GM23248 (cell line): ENCODE measurements at regions not wholly inside any gene's neighbourhood (a gene's known extent, or its start where the extent isn't known, plus 50 kb on each side); places are given as distances from the start of the nearest gene placed in this dataset.

ENCODE experiments used
- DNase-seq: peaks from one replicate; pipeline ENCODE4 v3.0.0-alpha.2; 2015
- H2AFZ ChIP-seq: fragments of 200-600 bp; sonication (generic); 2 replicates; pipeline ENCODE4 v1.6.1; 2016; ENCODE audit warnings: antibody characterized with exemption
- H3F3A ChIP-seq: fragments of 200-600 bp; sonication (generic); 2 replicates; pipeline ENCODE4 v1.6.1; 2016; ENCODE audit warnings: mild to moderate bottlenecking, antibody characterized with exemption, mixed run types; ENCODE audit not compliant: insufficient read depth
- H3K27ac ChIP-seq: fragments of 200-600 bp; sonication (generic); 2 replicates; pipeline ENCODE4 v1.5.1; 2016; ENCODE audit warnings: mild to moderate bottlenecking
- H3K27me3 ChIP-seq: fragments of 200-600 bp; sonication (generic); replicated peaks from 2 replicates; pipeline ENCODE4 v1.6.1; 2016; ENCODE audit warnings: mild to moderate bottlenecking; ENCODE audit not compliant: insufficient read depth
- H3K36me3 ChIP-seq: fragments of 200-600 bp; sonication (generic); 2 replicates; pipeline ENCODE4 v1.6.1; 2016; ENCODE audit warnings: low read depth, mild to moderate bottlenecking
- H3K4me1 ChIP-seq: fragments of 200-600 bp; sonication (generic); 2 replicates; pipeline ENCODE4 v1.6.1; 2016; ENCODE audit warnings: mild to moderate bottlenecking; ENCODE audit not compliant: insufficient read depth
- H3K4me2 ChIP-seq: fragments of 200-600 bp; sonication (generic); one replicate; pipeline ENCODE4 v1.6.1; 2016; ENCODE audit warnings: mild to moderate bottlenecking; ENCODE audit not compliant: unreplicated experiment
- H3K4me3 ChIP-seq: fragments of 200-600 bp; sonication (generic); 2 replicates; pipeline ENCODE4 v1.5.1; 2016; ENCODE audit warnings: mild to moderate bottlenecking
- H3K79me2 ChIP-seq: fragments of 200-600 bp; sonication (generic); 2 replicates; pipeline ENCODE4 v1.6.1; 2016; ENCODE audit warnings: mild to moderate bottlenecking; ENCODE audit not compliant: insufficient read depth
- H3K9ac ChIP-seq: fragments of 200-600 bp; sonication (generic); 2 replicates; pipeline ENCODE4 v1.6.1; 2016; ENCODE audit warnings: mild to moderate bottlenecking
- H3K9me2 ChIP-seq: fragments of 200-600 bp; sonication (generic); 2 replicates; pipeline ENCODE4 v1.6.1; 2016; ENCODE audit warnings: mixed run types, mild to moderate bottlenecking, moderate library complexity; ENCODE audit not compliant: insufficient read depth
- H3K9me3 ChIP-seq: fragments of 200-600 bp; sonication (generic); one replicate; pipeline ENCODE4 v1.6.1; 2017; ENCODE audit warnings: low read depth
- H4K20me1 ChIP-seq: fragments of 200-600 bp; sonication (generic); 2 replicates; pipeline ENCODE4 v1.6.0; 2016; ENCODE audit not compliant: insufficient read depth
- EZH2 ChIP-seq: fragments of 200-600 bp; sonication (generic); IDR thresholded peaks from 2 replicates; pipeline ENCODE4 v1.6.1; 2018; ENCODE audit warnings: antibody characterized with exemption, mild to moderate bottlenecking; ENCODE audit not compliant: insufficient read depth, poor library complexity, severe bottlenecking
- EZH2phosphoT487 ChIP-seq: fragments of 200-600 bp; sonication (generic); IDR thresholded peaks from 2 replicates; pipeline ENCODE4 v1.6.1; 2018; ENCODE audit warnings: antibody characterized with exemption, moderate library complexity, mild to moderate bottlenecking, low read depth; ENCODE audit not compliant: insufficient read depth
- WGBS, 2 experiments: methylation state at CpG; one replicate each; pipeline ENCODE4 v1.1.6; 2015 to 2017; ENCODE audit warnings: low lambda C conversion rate in 2 of 2, low coverage in 1 of 2; ENCODE audit errors: missing lambda C conversion rate in 2 of 2; 5-methylcytosine and 5-hydroxymethylcytosine counted together
- in situ Hi-C: fragments of 300-500 bp; cut with MboI; formaldehyde crosslinking; loops from 2 replicates; pipeline ENCODE4 v1.15.0; 2020

- DNase-seq: no peak
Observed at GRCh38 chr1:117798550-117798949, 130.9 kb downstream of the GDAP2 start.

GRCh38 chr1:117802531-117803257 is 126.7 kb downstream of the GDAP2 start:
- Histone ChIP-seq H3F3A (no peaks in the 10 kb centered on the region), H3K4me3 (no peak overlapping the region), H3K36me3 (no peaks in the 10 kb centered on the region), H3K9me2 (no peaks in the 10 kb centered on the region), H3K4me2 (peak overlapping the region; percentile 3), H3K79me2 (no peaks in the 10 kb centered on the region), H3K4me1 (0 out of 2 replicates have a peak, but pooled peaks cover 16% of the 10 kb centered on the region), H3K27ac (no peak overlapping the region), H3K9me3 (no peaks in the 10 kb centered on the region), H3K27me3 (no peaks in the 10 kb centered on the region), H2AFZ (no peak overlapping the region), H4K20me1 (no peaks in the 10 kb centered on the region), H3K9ac (no peak overlapping the region)
- no peak for TF ChIP-seq EZH2
- no peak for TF ChIP-seq EZH2phosphoT487
- 41% methylated on average over 6 of the region's 6 CpGs for WGBS, 2 experiments
- in situ Hi-C loops: no loop called here
- peak; percentile 55 for DNase-seq

More at GRCh38 chr1:117798550-117798949, 130.9 kb downstream of the GDAP2 start:
- H2AFZ ChIP-seq: no peak overlapping the region
- peaks cover 38% of the 10 kb centered on the region for H3K4me1 ChIP-seq
- H3K9me3 ChIP-seq: no peaks in the 10 kb centered on the region
- H3K27ac ChIP-seq: no peak overlapping the region
- no peaks in the 10 kb centered on the region for H3K27me3 ChIP-seq
- H4K20me1 ChIP-seq: no peaks in the 10 kb centered on the region
- H3K9me2 ChIP-seq: no peaks in the 10 kb centered on the region
- TF ChIP-seq EZH2: no peak
- no peak for TF ChIP-seq EZH2phosphoT487
- H3F3A ChIP-seq: peaks cover 16% of the 10 kb centered on the region
- H3K79me2 ChIP-seq: no peaks in the 10 kb centered on the region
- no peak overlapping the region for H3K9ac ChIP-seq
- 76 to 78% methylated on average over 4 of the region's 4 CpGs for WGBS, 2 experiments
- no peaks in the 10 kb centered on the region for H3K36me3 ChIP-seq
- H3K4me3 ChIP-seq: no peak overlapping the region
- H3K4me2 ChIP-seq: no peak overlapping the region
- in situ Hi-C loops: no loop called here

- Histone ChIP-seq H4K20me1 (no peaks in the 10 kb centered on the region), H3K9ac (no peak overlapping the region), H3K4me2 (no peak overlapping the region), H3K27ac (no peak overlapping the region), H3K4me3 (no peak overlapping the region), H3K9me2 (no peaks in the 10 kb centered on the region), H3K36me3 (no peaks in the 10 kb centered on the region), H3K4me1 (0 out of 2 replicates have a peak, but pooled peaks cover 16% of the 10 kb centered on the region), H2AFZ (no peak overlapping the region), H3F3A (no peaks in the 10 kb centered on the region), H3K79me2 (no peaks in the 10 kb centered on the region), H3K9me3 (no peaks in the 10 kb centered on the region), H3K27me3 (no peaks in the 10 kb centered on the region)
- peak; percentile 52 for DNase-seq
- TF ChIP-seq EZH2 (no peak), EZH2phosphoT487 (no peak)
- 33 to 38% methylated on average over 1 of the region's 1 CpG for WGBS, 2 experiments
- in situ Hi-C loops: no loop called here
Observed at GRCh38 chr1:117803318-117803717, 126.1 kb downstream of the GDAP2 start.

- Histone ChIP-seq H3F3A (0 out of 2 replicates have a peak, but pooled peaks cover 3% of the 10 kb centered on the region), H3K9ac (no peak overlapping the region), H2AFZ (0 out of 2 replicates have a peak overlapping the region, but pooled peaks have one; percentile 32), H3K4me1 (peaks cover 20% of the 10 kb centered on the region), H3K79me2 (no peaks in the 10 kb centered on the region), H4K20me1 (no peaks in the 10 kb centered on the region), H3K9me2 (no peaks in the 10 kb centered on the region), H3K4me3 (no peak overlapping the region), H3K9me3 (no peaks in the 10 kb centered on the region), H3K36me3 (no peaks in the 10 kb centered on the region), H3K27ac (no peak overlapping the region), H3K4me2 (no peak overlapping the region), H3K27me3 (no peaks in the 10 kb centered on the region)
- TF ChIP-seq EZH2: no peak
- TF ChIP-seq EZH2phosphoT487: no peak
- whole genome bisulfite sequencing, 2 experiments: 35 to 54% methylated on average over 1 of the region's 1 CpG
- DNase-seq: no peak
- in situ Hi-C loops: no loop called here
Observed at GRCh38 chr1:117809764-117810163, 119.7 kb downstream of the GDAP2 start.
